ENCODE measurements at regions not wholly inside any gene's neighbourhood (a gene's known extent, or its start where the extent isn't known, plus 50 kb on each side); places are given as distances from the start of the nearest gene placed in this dataset.

DNA sequence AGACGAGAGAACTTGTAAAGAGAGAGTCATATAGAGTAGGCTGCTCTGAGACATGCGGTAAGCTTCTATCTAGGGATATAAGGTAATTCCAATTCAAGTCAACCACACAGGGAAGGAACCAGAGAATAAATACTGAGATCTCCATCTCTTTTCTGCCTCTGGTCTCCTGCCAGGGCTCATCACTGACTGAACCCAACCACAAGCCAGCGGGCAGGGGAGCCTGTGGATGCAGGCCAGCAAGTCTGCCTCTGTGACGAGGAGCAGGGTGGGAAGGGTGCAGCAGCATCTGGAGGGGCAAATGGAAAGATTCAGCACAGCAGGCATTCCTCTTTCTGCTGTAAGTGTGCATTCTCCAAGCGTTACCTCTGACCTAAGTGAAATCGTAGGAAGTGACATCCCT is 82.2 kb downstream of the ICOS start:
- TF ChIP-seq, protein P1, sequence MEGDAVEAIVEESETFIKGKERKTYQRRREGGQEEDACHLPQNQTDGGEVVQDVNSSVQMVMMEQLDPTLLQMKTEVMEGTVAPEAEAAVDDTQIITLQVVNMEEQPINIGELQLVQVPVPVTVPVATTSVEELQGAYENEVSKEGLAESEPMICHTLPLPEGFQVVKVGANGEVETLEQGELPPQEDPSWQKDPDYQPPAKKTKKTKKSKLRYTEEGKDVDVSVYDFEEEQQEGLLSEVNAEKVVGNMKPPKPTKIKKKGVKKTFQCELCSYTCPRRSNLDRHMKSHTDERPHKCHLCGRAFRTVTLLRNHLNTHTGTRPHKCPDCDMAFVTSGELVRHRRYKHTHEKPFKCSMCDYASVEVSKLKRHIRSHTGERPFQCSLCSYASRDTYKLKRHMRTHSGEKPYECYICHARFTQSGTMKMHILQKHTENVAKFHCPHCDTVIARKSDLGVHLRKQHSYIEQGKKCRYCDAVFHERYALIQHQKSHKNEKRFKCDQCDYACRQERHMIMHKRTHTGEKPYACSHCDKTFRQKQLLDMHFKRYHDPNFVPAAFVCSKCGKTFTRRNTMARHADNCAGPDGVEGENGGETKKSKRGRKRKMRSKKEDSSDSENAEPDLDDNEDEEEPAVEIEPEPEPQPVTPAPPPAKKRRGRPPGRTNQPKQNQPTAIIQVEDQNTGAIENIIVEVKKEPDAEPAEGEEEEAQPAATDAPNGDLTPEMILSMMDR (IDR thresholded peaks at IDR 0.05; ENCODE audit: low read length), result no peak
- no peak for TF ChIP-seq EZH2 (optimal IDR thresholded peaks at IDR 0.05; ENCODE audit: low read depth, low read length)
- TF ChIP-seq EZH2phosphoT487 (IDR thresholded peaks at IDR 0.05; ENCODE audit: low read length), result no peak
